GM19467 (cell line): ENCODE measurements at regions not wholly inside any gene's neighbourhood (a gene's known extent, or its start where the extent isn't known, plus 50 kb on each side); places are given as distances from the start of the nearest gene placed in this dataset.
"Not testable (repeated sequence)": the region's sequence is repeated elsewhere in the genome, so short reads cannot be mapped to it uniquely, and the experiment has no call there.

Source experiments
- ATAC-seq: cut with Tn5 transposase; IDR thresholded peaks from one replicate; pipeline ENCODE4 v1.9.1; 2021; ENCODE audit warnings: mild to moderate bottlenecking, moderate library complexity; ENCODE audit not compliant: unreplicated experiment

DNA sequence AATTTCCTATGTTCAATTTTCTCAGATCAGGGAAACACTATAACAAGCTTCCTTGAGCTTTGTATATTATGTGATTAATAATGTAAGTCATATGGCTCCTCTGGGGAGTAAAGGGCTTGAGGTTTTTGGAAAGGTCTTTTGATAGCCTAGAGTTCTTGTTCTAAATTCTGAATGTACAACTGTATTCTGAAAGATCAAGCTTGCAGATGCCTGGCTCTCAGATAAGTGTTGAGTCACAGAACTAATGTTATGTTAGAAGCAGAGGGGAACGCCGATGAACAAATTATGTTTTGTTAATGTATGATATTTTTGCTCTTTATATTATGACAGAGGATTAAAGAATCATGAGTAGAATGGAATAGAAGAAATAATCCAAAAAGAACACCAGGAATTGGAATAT is 170.1 kb downstream of the RPRM start:
- ATAC-seq = no peak

GRCh38 chr2:153307223-153307622 is 171.3 kb downstream of the RPRM start:
- no peak for ATAC-seq

- no peak for ATAC-seq
Measured at GRCh38 chr2:153299809-153300208, 178.8 kb downstream of the RPRM start.

- no peak for ATAC-seq
Measured at GRCh38 chr2:153299217-153299616, 179.3 kb downstream of the RPRM start.

GRCh38 chr2:153294199-153294786 is 184.3 kb downstream of the RPRM start:
- no peak for ATAC-seq

GRCh38 chr2:153291718-153292117 is 186.8 kb downstream of the RPRM start:
- ATAC-seq = no peak

- no peak for ATAC-seq
Measured at GRCh38 chr2:153287109-153287801, 191.3 kb downstream of the RPRM start.

- no peak for ATAC-seq
Measured at GRCh38 chr2:153268941-153269461, 209.6 kb downstream of the RPRM start.

DNA sequence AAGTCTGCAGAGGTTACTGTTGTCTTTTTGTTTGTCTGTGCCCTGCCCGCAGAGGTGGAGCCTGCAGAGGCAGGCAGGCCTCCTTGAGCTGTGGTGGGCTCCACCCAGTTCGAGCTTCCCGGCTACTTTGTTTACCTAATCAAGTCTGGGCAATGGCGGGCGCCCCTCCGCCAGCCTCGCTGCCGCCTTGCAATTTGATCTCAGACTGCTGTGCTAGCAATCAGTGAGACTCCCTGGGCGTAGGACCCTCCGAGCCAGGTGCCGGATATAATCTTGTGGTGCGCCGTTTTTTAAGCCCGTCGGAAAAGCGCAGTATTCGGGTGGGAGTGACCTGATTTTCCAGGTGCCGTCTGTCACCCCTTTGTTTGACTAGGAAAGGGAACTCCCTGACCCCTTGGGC is 221.7 kb downstream of the RPRM start:
- not testable (repeated sequence) for ATAC-seq

DNA sequence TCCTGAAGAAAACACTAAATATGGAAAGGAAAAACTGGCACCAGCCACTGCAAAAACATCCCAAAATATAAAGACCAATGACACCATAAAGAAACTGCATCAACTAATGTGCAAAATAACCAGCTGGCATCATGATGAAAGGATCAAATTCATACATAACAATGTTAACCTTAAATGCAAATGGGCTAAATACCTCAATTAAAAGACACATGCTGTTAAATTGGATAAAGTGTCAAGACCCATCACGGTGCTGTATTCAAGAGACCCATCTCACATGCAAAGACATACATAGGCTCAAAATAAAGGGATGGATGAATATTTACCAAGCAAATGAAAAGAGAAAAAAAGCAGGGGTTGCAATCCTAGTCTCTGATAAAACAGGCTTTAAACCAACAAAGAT is 231.9 kb downstream of the RPRM start:
- ATAC-seq = not testable (repeated sequence)

- peak; percentile 97 for ATAC-seq
Measured at GRCh38 chr2:153235516-153235915, 243.0 kb downstream of the RPRM start.

GRCh38 chr2:153232464-153232863 is 246.1 kb downstream of the RPRM start:
- ATAC-seq = no peak

DNA sequence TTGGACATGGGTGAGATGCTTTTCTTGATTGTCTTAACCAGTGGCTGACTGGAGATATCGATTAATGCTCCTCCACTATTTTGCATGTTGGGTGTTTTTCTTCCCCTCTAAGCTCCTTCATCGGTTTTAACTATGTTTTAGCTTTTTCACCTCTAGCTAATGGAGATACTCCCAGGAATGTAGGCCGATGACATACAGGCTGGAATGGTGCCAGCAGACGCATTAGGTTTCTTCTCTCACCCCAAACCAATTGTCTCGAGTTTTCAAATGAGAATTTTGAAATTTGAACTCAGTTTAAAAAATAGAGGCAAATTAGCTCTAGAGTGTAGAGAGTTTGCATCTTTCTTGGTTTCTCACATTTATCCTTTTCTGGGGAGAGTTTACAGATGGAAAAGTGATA is 247.6 kb downstream of the RPRM start:
- no peak for ATAC-seq

GRCh38 chr2:153228904-153229303 is 249.7 kb downstream of the RPRM start:
- no peak for ATAC-seq

- no peak for ATAC-seq
Measured at GRCh38 chr2:153227981-153228380, 250.6 kb downstream of the RPRM start.

DNA sequence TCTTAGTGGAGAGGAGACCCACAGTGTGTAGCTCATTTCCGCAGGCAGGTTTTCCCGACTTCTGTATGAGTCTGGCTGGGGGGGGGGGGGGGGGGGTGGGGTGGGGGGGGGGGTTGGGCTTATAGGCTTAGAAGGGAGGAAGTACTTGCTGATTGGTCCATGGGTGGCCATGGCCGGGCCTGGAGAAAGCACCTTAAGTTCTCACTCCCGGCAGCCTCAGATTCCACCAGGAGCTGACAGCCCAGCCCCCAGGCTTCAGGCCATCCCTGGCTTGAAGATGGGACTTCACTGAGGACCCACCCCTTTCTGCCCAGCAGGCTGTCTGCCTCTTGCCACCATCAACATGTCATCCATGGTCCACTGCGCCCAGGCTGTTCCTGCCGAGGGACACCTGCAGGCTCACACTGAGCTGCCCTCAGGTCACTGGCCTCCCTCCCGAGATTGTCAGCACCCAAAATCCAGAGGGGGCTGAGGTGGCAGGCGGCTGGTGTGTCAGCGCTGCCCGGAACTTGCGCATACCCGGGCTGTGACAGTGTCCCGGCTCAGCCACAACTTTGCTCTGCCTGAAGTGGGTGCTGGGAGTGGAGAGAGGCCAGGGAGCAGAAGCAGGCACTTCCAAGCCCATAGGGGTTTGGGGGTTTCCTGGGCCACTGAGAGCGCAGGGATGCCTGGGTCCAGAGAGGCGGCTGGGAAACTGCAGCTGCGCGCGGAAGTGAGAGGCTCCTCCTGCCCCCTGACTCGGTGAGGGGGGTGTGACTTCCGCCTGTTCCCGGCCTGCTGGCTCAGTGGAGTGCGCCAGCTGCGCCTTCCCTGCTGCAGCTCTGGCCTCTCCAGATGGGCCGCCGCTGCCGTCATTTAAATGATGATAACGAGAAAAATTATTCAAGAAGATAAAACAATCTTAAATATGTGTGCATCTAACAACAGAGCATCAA is 256.1 kb downstream of the RPRM start:
- ATAC-seq = no peak

DNA sequence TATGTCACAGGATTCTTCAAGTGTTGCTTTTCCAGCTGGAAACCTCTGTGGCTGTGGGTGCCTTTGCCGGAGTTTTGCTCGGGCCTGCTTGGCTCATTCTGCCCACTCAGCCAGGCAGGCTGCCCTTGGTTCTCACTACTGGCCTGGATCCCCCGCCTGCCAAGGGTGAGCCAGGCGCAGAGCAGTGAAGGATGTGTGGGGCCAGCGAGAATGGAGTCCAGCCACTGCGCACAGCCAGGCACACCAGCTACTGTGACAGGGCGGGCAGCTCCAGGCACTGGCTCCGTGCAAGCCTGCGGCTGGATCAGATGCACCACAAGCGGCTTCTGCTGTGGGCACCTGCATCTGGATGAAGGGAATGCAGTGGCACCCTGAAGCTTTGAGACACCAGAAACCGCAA is 257.1 kb downstream of the RPRM start:
- ATAC-seq = no peak

GRCh38 chr2:153221087-153221486 is 257.5 kb downstream of the RPRM start:
- ATAC-seq = no peak

DNA sequence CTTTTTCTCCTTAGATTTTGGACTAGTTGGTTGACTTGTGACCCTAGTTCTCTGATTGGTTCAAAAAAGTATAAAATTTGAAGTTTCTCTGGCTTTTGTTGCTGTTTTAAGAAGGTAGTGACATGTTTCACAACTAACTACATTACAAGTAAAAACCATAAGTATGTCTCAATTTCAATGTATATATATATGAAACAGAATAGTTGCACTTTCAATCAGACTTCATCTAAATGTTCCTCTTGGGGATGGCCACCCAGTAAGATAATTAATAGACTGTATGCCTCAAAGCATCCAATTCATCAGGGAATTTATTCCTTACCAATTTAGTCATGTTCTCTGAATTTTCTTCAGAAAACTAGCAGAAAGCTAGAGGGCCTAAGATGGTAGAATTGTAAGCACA is 259.7 kb downstream of the RPRM start:
- no peak for ATAC-seq

GRCh38 chr2:153214337-153214736 is 264.2 kb downstream of the RPRM start:
- no peak for ATAC-seq

DNA sequence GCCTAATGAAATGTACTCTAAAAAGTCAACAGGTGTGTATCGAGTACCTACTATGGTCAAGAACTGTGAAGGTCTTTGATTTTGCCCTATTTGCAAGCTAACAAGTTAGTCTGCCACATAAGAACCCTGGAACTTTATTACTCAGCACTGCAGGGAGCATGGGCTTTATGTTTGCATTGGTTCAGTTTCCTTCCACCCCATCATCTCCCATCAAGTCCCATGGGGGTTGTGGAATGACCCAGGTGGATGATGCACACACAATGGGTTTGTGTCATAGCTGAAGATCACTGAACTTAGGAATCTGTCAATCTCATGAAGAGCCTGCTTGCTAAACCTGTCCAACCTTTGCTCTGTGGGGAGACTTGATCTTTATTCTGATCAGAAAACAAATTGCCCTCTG is 265.5 kb downstream of the RPRM start:
- ATAC-seq = peak; percentile 60
